GM23248 (cell line): ENCODE measurements at regions not wholly inside any gene's neighbourhood (a gene's known extent, or its start where the extent isn't known, plus 50 kb on each side); places are given as distances from the start of the nearest gene placed in this dataset.

ENCODE experiments used
- EZH2 ChIP-seq: fragments of 200-600 bp; sonication (generic); IDR thresholded peaks from 2 replicates; pipeline ENCODE4 v1.6.1; 2018; ENCODE audit warnings: antibody characterized with exemption, mild to moderate bottlenecking; ENCODE audit not compliant: insufficient read depth, poor library complexity, severe bottlenecking
- EZH2phosphoT487 ChIP-seq: fragments of 200-600 bp; sonication (generic); IDR thresholded peaks from 2 replicates; pipeline ENCODE4 v1.6.1; 2018; ENCODE audit warnings: antibody characterized with exemption, moderate library complexity, mild to moderate bottlenecking, low read depth; ENCODE audit not compliant: insufficient read depth

GRCh38 chrX:107304141-107304540 lies 97.7 kb downstream of the DNAAF6 start:
- TF ChIP-seq EZH2 (no peak), EZH2phosphoT487 (no peak)
